ENCODE measurements at regions not wholly inside any gene's neighbourhood (a gene's known extent, or its start where the extent isn't known, plus 50 kb on each side); places are given as distances from the start of the nearest gene placed in this dataset.
"Not testable (repeated sequence)": the region's sequence is repeated elsewhere in the genome, so short reads cannot be mapped to it uniquely, and the experiment has no call there.

- no peaks in the 10 kb centered on the region for H3K27me3 ChIP-seq (replicated peaks in 2 of 5; ENCODE audit: control insufficient read depth in 4 of 5, insufficient read depth in 5 of 5, low read length in 4 of 5)
- H3K4me3 ChIP-seq (ENCODE audit: control insufficient read depth in 1 of 7, extremely low read depth in 1 of 7, insufficient read depth in 4 of 7, low read depth in 2 of 7, low read length in 6 of 7) = no peak overlapping the region
- ChIA-PET CTCF (no interaction called here), POLR2A (no interaction called here)
- no peaks in the 10 kb centered on the region for H3K36me3 ChIP-seq (ENCODE audit: control insufficient read depth in 4 of 4, insufficient read depth in 4 of 4, low read length in 3 of 4)
- no peak for DNase-seq
- no peak overlapping the region for H3K27ac ChIP-seq (ENCODE audit: insufficient read depth in 1 of 2, low read depth in 1 of 2, low read length in 2 of 2, poor library complexity in 1 of 2, severe bottlenecking in 2 of 2)
- no peaks in the 10 kb centered on the region for H3K9me3 ChIP-seq (ENCODE audit: control extremely low read depth in 1 of 5, control insufficient read depth in 4 of 5, insufficient read depth in 2 of 5, low read depth in 1 of 5, low read length in 4 of 5)
- no peaks in the 10 kb centered on the region for H3K4me1 ChIP-seq (ENCODE audit: control extremely low read depth in 1 of 4, control insufficient read depth in 4 of 4, insufficient read depth in 4 of 4, low read length in 3 of 4)
- 87% methylated on average over 8 of the region's 8 CpGs for WGBS (ENCODE audit: insufficient coverage)
These were observed 300.1 kb upstream of the NPSR1 start for GRCh38 chr7:34357946-34358345.

DNA sequence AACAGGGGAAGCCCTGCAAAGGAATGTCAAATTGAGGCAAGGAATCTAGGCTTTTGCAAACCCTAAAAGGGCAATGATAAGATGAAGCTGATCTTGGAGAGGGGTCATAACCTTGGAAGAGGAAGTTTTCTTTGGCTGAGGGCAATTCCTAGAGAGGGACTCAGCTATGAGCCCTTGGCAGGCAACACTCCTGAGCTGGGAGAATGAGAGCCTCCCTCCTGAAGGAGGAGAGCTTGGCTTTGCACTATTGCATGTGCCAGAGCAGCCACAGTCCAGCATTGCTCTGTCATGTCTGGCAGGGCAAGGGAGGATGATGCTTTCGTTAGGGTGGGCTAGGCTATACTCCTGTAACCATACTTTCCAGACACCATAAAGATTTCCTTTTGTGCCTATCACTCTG, 299.4 kb upstream of the NPSR1 start:
- DNase-seq, CTCF ChIA-PET: not testable (repeated sequence)

GRCh38 chr7:34361663-34362250, 296.3 kb upstream of the NPSR1 start:
- H3K4me1 ChIP-seq (ENCODE audit: control extremely low read depth in 1 of 4, control insufficient read depth in 4 of 4, insufficient read depth in 4 of 4, low read length in 3 of 4) = no peaks in the 10 kb centered on the region
- H3K36me3 ChIP-seq (ENCODE audit: control insufficient read depth in 4 of 4, insufficient read depth in 4 of 4, low read length in 3 of 4) = no peaks in the 10 kb centered on the region
- no peak for DNase-seq
- no peaks in the 10 kb centered on the region for H3K27me3 ChIP-seq (replicated peaks in 2 of 5; ENCODE audit: control insufficient read depth in 4 of 5, insufficient read depth in 5 of 5, low read length in 4 of 5)
- 100% methylated on average over 3 of the region's 3 CpGs for WGBS (ENCODE audit: insufficient coverage)
- H3K9me3 ChIP-seq (ENCODE audit: control extremely low read depth in 1 of 5, control insufficient read depth in 4 of 5, insufficient read depth in 2 of 5, low read depth in 1 of 5, low read length in 4 of 5) = no peaks in the 10 kb centered on the region
- no peak overlapping the region for H3K27ac ChIP-seq (ENCODE audit: insufficient read depth in 1 of 2, low read depth in 1 of 2, low read length in 2 of 2, poor library complexity in 1 of 2, severe bottlenecking in 2 of 2)
- ChIA-PET CTCF (no interaction called here), POLR2A (no interaction called here)
- no peak overlapping the region for H3K4me3 ChIP-seq (ENCODE audit: control insufficient read depth in 1 of 7, extremely low read depth in 1 of 7, insufficient read depth in 4 of 7, low read depth in 2 of 7, low read length in 6 of 7)

More for the DNA sequence above, 299.4 kb upstream of the NPSR1 start:
- WGBS (ENCODE audit: insufficient coverage) = no CpG with 5 or more reads among the region's 1 CpG
- H3K36me3 ChIP-seq (ENCODE audit: control insufficient read depth in 4 of 4, insufficient read depth in 4 of 4, low read length in 3 of 4); H3K27me3 ChIP-seq (replicated peaks in 2 of 5; ENCODE audit: control insufficient read depth in 4 of 5, insufficient read depth in 5 of 5, low read length in 4 of 5); H3K4me1 ChIP-seq (ENCODE audit: control extremely low read depth in 1 of 4, control insufficient read depth in 4 of 4, insufficient read depth in 4 of 4, low read length in 3 of 4); POLR2A ChIA-PET; H3K27ac ChIP-seq (ENCODE audit: insufficient read depth in 1 of 2, low read depth in 1 of 2, low read length in 2 of 2, poor library complexity in 1 of 2, severe bottlenecking in 2 of 2); H3K9me3 ChIP-seq (ENCODE audit: control extremely low read depth in 1 of 5, control insufficient read depth in 4 of 5, insufficient read depth in 2 of 5, low read depth in 1 of 5, low read length in 4 of 5); H3K4me3 ChIP-seq (ENCODE audit: control insufficient read depth in 1 of 7, extremely low read depth in 1 of 7, insufficient read depth in 4 of 7, low read depth in 2 of 7, low read length in 6 of 7): not testable (repeated sequence)

DNA sequence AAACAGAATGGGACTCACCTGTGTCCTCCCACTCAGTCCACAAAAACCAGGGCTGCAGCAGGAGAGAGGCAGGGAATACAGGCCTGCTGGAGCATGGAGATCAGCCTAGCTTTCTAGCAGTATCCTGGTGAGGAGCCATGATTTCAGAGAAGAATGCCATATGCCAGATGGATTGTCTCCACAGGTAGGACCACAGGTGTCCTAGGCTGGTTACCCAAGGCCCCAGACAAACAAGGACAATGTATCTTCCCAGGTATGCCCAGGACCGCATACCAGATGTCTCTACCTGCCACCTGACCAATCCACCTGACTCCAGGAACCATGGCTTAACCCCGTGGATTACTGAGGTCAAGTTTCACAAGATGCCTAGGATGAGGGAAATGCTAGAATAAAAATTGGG, 295.4 kb upstream of the NPSR1 start:
- POLR2A ChIA-PET = no interaction called here
- WGBS (ENCODE audit: insufficient coverage) = 100% methylated on average over 1 of the region's 2 CpGs
- Histone ChIP-seq H3K36me3 (ENCODE audit: control insufficient read depth in 4 of 4, insufficient read depth in 4 of 4, low read length in 3 of 4) (no peaks in the 10 kb centered on the region), H3K4me1 (ENCODE audit: control extremely low read depth in 1 of 4, control insufficient read depth in 4 of 4, insufficient read depth in 4 of 4, low read length in 3 of 4) (no peaks in the 10 kb centered on the region), H3K9me3 (ENCODE audit: control extremely low read depth in 1 of 5, control insufficient read depth in 4 of 5, insufficient read depth in 2 of 5, low read depth in 1 of 5, low read length in 4 of 5) (no peaks in the 10 kb centered on the region), H3K27me3 (replicated peaks in 2 of 5; ENCODE audit: control insufficient read depth in 4 of 5, insufficient read depth in 5 of 5, low read length in 4 of 5) (no peaks in the 10 kb centered on the region), H3K4me3 (ENCODE audit: control insufficient read depth in 1 of 7, extremely low read depth in 1 of 7, insufficient read depth in 4 of 7, low read depth in 2 of 7, low read length in 6 of 7) (no peak overlapping the region), H3K27ac (ENCODE audit: insufficient read depth in 1 of 2, low read depth in 1 of 2, low read length in 2 of 2, poor library complexity in 1 of 2, severe bottlenecking in 2 of 2) (no peak overlapping the region)
- DNase-seq = no peak
- CTCF ChIA-PET = no interaction called here

GRCh38 chr7:34364130-34364529, 293.9 kb upstream of the NPSR1 start:
- WGBS (ENCODE audit: insufficient coverage) = 73% methylated on average over 2 of the region's 2 CpGs
- ChIA-PET CTCF (no interaction called here), POLR2A (no interaction called here)
- H3K27ac ChIP-seq (ENCODE audit: insufficient read depth in 1 of 2, low read depth in 1 of 2, low read length in 2 of 2, poor library complexity in 1 of 2, severe bottlenecking in 2 of 2) = no peak overlapping the region
- H3K36me3 ChIP-seq (ENCODE audit: control insufficient read depth in 4 of 4, insufficient read depth in 4 of 4, low read length in 3 of 4) = no peaks in the 10 kb centered on the region
- DNase-seq = no peak
- no peaks in the 10 kb centered on the region for H3K27me3 ChIP-seq (replicated peaks in 2 of 5; ENCODE audit: control insufficient read depth in 4 of 5, insufficient read depth in 5 of 5, low read length in 4 of 5)
- H3K4me1 ChIP-seq (ENCODE audit: control extremely low read depth in 1 of 4, control insufficient read depth in 4 of 4, insufficient read depth in 4 of 4, low read length in 3 of 4) = no peaks in the 10 kb centered on the region
- no peaks in the 10 kb centered on the region for H3K9me3 ChIP-seq (ENCODE audit: control extremely low read depth in 1 of 5, control insufficient read depth in 4 of 5, insufficient read depth in 2 of 5, low read depth in 1 of 5, low read length in 4 of 5)
- no peak overlapping the region for H3K4me3 ChIP-seq (ENCODE audit: control insufficient read depth in 1 of 7, extremely low read depth in 1 of 7, insufficient read depth in 4 of 7, low read depth in 2 of 7, low read length in 6 of 7)

GRCh38 chr7:34365011-34365410, 293.0 kb upstream of the NPSR1 start:
- no peak for DNase-seq
- Histone ChIP-seq H3K9me3 (ENCODE audit: control extremely low read depth in 1 of 5, control insufficient read depth in 4 of 5, insufficient read depth in 2 of 5, low read depth in 1 of 5, low read length in 4 of 5) (no peaks in the 10 kb centered on the region), H3K4me3 (ENCODE audit: control insufficient read depth in 1 of 7, extremely low read depth in 1 of 7, insufficient read depth in 4 of 7, low read depth in 2 of 7, low read length in 6 of 7) (no peak overlapping the region), H3K4me1 (ENCODE audit: control extremely low read depth in 1 of 4, control insufficient read depth in 4 of 4, insufficient read depth in 4 of 4, low read length in 3 of 4) (no peaks in the 10 kb centered on the region), H3K36me3 (ENCODE audit: control insufficient read depth in 4 of 4, insufficient read depth in 4 of 4, low read length in 3 of 4) (no peaks in the 10 kb centered on the region), H3K27ac (ENCODE audit: insufficient read depth in 1 of 2, low read depth in 1 of 2, low read length in 2 of 2, poor library complexity in 1 of 2, severe bottlenecking in 2 of 2) (no peak overlapping the region), H3K27me3 (replicated peaks in 2 of 5; ENCODE audit: control insufficient read depth in 4 of 5, insufficient read depth in 5 of 5, low read length in 4 of 5) (no peaks in the 10 kb centered on the region)
- ChIA-PET CTCF (no interaction called here), POLR2A (interaction anchor here (0.8 kb wide), 1 partner anchor 1096 kb away, joined by 4 read pairs; no protein-coding TSS in a partner anchor)
- WGBS (ENCODE audit: insufficient coverage) = 100% methylated on average over 1 of the region's 1 CpG

- H3K27ac ChIP-seq (ENCODE audit: insufficient read depth in 1 of 2, low read depth in 1 of 2, low read length in 2 of 2, poor library complexity in 1 of 2, severe bottlenecking in 2 of 2) = no peak overlapping the region
- DNase-seq = no peak
- ChIA-PET CTCF (no interaction called here), POLR2A (interaction anchor here (0.8 kb wide), 1 partner anchor 1095 kb away, joined by 4 read pairs; no protein-coding TSS in a partner anchor)
- H3K27me3 ChIP-seq (replicated peaks in 2 of 5; ENCODE audit: control insufficient read depth in 4 of 5, insufficient read depth in 5 of 5, low read length in 4 of 5) = no peaks in the 10 kb centered on the region
- H3K9me3 ChIP-seq (ENCODE audit: control extremely low read depth in 1 of 5, control insufficient read depth in 4 of 5, insufficient read depth in 2 of 5, low read depth in 1 of 5, low read length in 4 of 5) = no peaks in the 10 kb centered on the region
- H3K4me3 ChIP-seq (ENCODE audit: control insufficient read depth in 1 of 7, extremely low read depth in 1 of 7, insufficient read depth in 4 of 7, low read depth in 2 of 7, low read length in 6 of 7) = no peak overlapping the region
- WGBS (ENCODE audit: insufficient coverage) = 98% methylated on average over 5 of the region's 5 CpGs
- H3K4me1 ChIP-seq (ENCODE audit: control extremely low read depth in 1 of 4, control insufficient read depth in 4 of 4, insufficient read depth in 4 of 4, low read length in 3 of 4) = no peaks in the 10 kb centered on the region
- H3K36me3 ChIP-seq (ENCODE audit: control insufficient read depth in 4 of 4, insufficient read depth in 4 of 4, low read length in 3 of 4) = no peaks in the 10 kb centered on the region
These were observed 292.4 kb upstream of the NPSR1 start for GRCh38 chr7:34365611-34366010.
